ENCODE measurements at regions not wholly inside any gene's neighbourhood (a gene's known extent, or its start where the extent isn't known, plus 50 kb on each side); places are given as distances from the start of the nearest gene placed in this dataset.

- TF ChIP-seq ZBTB7A (IDR thresholded peaks at IDR 0.05; ENCODE audit: low read depth) (no peak), EP300 (IDR thresholded peaks at IDR 0.05; ENCODE audit: borderline replicate concordance) (no peak), USF1 (IDR thresholded peaks at IDR 0.05) (no peak), RAD21 (IDR thresholded peaks at IDR 0.05; ENCODE audit: low read depth) (no peak), REST (IDR thresholded peaks at IDR 0.05; ENCODE audit: low read depth) (no peak), FOXM1 (IDR thresholded peaks at IDR 0.05; ENCODE audit: borderline replicate concordance, low read depth) (no peak)
Measured at GRCh38 chr20:6906871-6907270, 139.4 kb downstream of the BMP2 start.

GRCh38 chr20:6908673-6909072 is 141.2 kb downstream of the BMP2 start:
- TF ChIP-seq MAX (IDR thresholded peaks at IDR 0.05) (no peak), NFIC (IDR thresholded peaks at IDR 0.05) (no peak), REST (IDR thresholded peaks at IDR 0.05; ENCODE audit: low read depth) (no peak), TEAD4 (IDR thresholded peaks at IDR 0.05) (no peak), RAD21 (IDR thresholded peaks at IDR 0.05; ENCODE audit: low read depth) (no peak), EGR1 (IDR thresholded peaks at IDR 0.05) (no peak), EP300 (IDR thresholded peaks at IDR 0.05; ENCODE audit: borderline replicate concordance) (no peak), FOXM1 (IDR thresholded peaks at IDR 0.05; ENCODE audit: borderline replicate concordance, low read depth) (no peak), TCF12 (IDR thresholded peaks at IDR 0.05; ENCODE audit: low read depth) (no peak), CEBPB (IDR thresholded peaks at IDR 0.05) (no peak), USF1 (IDR thresholded peaks at IDR 0.05) (no peak), YY1 (IDR thresholded peaks at IDR 0.05; ENCODE audit: low read depth) (no peak), ZBTB7A (IDR thresholded peaks at IDR 0.05; ENCODE audit: low read depth) (no peak), TAF1 (IDR thresholded peaks at IDR 0.05; ENCODE audit: low read depth) (no peak), CREB1 (IDR thresholded peaks at IDR 0.05; ENCODE audit: low read depth) (no peak)

- TF ChIP-seq USF1 (IDR thresholded peaks at IDR 0.05) (no peak), TEAD4 (IDR thresholded peaks at IDR 0.05) (no peak), TAF1 (IDR thresholded peaks at IDR 0.05; ENCODE audit: low read depth) (no peak), EGR1 (IDR thresholded peaks at IDR 0.05) (no peak)
Measured at GRCh38 chr20:6909608-6910007, 142.1 kb downstream of the BMP2 start.

GRCh38 chr20:6914986-6915385 is 147.5 kb downstream of the BMP2 start:
- no peak for TF ChIP-seq CREB1 (IDR thresholded peaks at IDR 0.05; ENCODE audit: low read depth)
- TF ChIP-seq REST (IDR thresholded peaks at IDR 0.05; ENCODE audit: low read depth) = no peak
- TF ChIP-seq FOXM1 (IDR thresholded peaks at IDR 0.05; ENCODE audit: borderline replicate concordance, low read depth) = no peak
- no peak for TF ChIP-seq USF1 (IDR thresholded peaks at IDR 0.05)
- no peak for TF ChIP-seq TAF1 (IDR thresholded peaks at IDR 0.05; ENCODE audit: low read depth)
- no peak for TF ChIP-seq EP300 (IDR thresholded peaks at IDR 0.05; ENCODE audit: borderline replicate concordance)
- no peak for TF ChIP-seq YY1 (IDR thresholded peaks at IDR 0.05; ENCODE audit: low read depth)
- no peak for TF ChIP-seq RAD21 (IDR thresholded peaks at IDR 0.05; ENCODE audit: low read depth)
- TF ChIP-seq EGR1 (IDR thresholded peaks at IDR 0.05) = no peak
- no peak for TF ChIP-seq CEBPB (IDR thresholded peaks at IDR 0.05)
- no peak for TF ChIP-seq ZBTB7A (IDR thresholded peaks at IDR 0.05; ENCODE audit: low read depth)
